GM12891 (cell line): ENCODE measurements at regions not wholly inside any gene's neighbourhood (a gene's known extent, or its start where the extent isn't known, plus 50 kb on each side); places are given as distances from the start of the nearest gene placed in this dataset.

ENCODE experiments used
- POLR2A ChIP-seq: IDR thresholded peaks from 2 replicates; pipeline ENCODE4 v1.6.1; 2011; ENCODE audit warnings: low read depth, low read length, control low read depth
- POLR2AphosphoS5 ChIP-seq: IDR thresholded peaks from 2 replicates; pipeline ENCODE4 v1.6.1; 2011; ENCODE audit warnings: low read depth, low read length, control low read depth
- SPI1 ChIP-seq: IDR thresholded peaks from 2 replicates; pipeline ENCODE4 v1.6.1; 2011; ENCODE audit warnings: low read depth, low read length, control low read depth

GRCh38 chr7:4383584-4383983 is 298.5 kb upstream of the FOXK1 start:
- no peak for TF ChIP-seq POLR2AphosphoS5
- no peak for TF ChIP-seq POLR2A
- TF ChIP-seq SPI1: no peak
